KG1 (cell line): ENCODE measurements at regions not wholly inside any gene's neighbourhood (a gene's known extent, or its start where the extent isn't known, plus 50 kb on each side); places are given as distances from the start of the nearest gene placed in this dataset.

Experiments
- DNase-seq: peaks from one replicate; lab custom pipeline; 2025; lab: John Stamatoyannopoulos, UW

DNA sequence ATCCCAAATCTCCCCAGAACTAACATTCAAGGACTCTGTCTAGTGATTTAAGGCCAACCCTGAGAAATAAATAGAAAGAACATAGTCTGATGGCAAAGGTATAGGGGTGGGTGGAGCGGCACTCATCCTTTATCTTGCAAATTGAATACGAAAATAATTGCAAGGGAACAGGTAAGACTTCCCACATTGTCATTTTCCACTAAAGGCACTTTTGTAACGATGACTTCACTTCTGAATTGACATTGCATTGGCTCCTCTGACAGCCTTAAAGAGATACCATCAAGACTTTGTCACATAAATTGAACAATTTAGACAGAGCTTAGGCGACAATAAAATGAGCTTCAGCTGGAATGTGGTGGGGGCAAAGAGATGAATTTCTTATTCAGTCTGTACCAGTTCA lies 75.3 kb upstream of the PLCL2 start:
- DNase-seq = no peak

GRCh38 chr3:16809993-16810392 lies 74.8 kb upstream of the PLCL2 start:
- DNase-seq = no peak

DNA sequence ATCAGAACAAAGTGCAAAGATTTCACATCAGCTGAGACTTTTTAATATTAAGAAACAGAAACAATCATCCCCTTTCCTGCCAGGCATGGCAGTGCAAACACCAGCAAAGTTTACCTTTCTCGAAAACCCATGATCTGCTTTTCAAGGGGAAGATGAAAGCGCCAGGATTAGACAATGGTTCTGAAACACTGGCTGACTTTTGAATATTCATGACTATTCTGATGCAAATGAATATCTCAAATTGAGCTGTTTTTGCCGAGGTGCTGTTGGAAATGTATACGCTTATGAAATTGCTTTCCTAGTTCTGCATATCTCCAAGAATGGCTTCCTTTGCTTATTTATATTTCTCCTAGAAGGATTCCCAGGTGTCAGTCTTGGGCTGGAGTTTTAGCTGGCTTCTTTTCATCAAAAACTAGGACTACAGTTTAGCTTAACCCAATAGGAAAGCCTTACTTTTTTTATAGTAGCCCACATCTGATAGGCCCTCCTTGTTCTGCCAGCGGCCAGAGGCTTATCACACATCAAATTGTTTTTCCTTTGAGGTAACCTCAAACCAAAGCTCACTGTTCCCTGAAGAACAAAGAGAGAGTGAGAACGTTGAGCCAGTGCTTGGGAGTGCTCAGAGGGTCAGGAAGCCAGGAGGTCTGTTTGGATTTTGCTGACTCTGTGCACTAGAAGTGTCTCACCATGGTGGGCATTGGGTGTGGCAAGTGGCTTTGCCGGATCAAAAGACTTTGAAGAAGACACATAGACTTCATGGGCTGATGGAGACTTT lies 74.0 kb upstream of the PLCL2 start:
- no peak for DNase-seq

GRCh38 chr3:16811950-16812349 lies 72.8 kb upstream of the PLCL2 start:
- no peak for DNase-seq

- DNase-seq = no peak
Measured at GRCh38 chr3:16813336-16813735, 71.4 kb upstream of the PLCL2 start.

- no peak for DNase-seq
Measured at GRCh38 chr3:16816048-16816780, 68.5 kb upstream of the PLCL2 start.

GRCh38 chr3:16817197-16817596 lies 67.6 kb upstream of the PLCL2 start:
- no peak for DNase-seq

GRCh38 chr3:16818194-16818593 lies 66.6 kb upstream of the PLCL2 start:
- DNase-seq = no peak

DNA sequence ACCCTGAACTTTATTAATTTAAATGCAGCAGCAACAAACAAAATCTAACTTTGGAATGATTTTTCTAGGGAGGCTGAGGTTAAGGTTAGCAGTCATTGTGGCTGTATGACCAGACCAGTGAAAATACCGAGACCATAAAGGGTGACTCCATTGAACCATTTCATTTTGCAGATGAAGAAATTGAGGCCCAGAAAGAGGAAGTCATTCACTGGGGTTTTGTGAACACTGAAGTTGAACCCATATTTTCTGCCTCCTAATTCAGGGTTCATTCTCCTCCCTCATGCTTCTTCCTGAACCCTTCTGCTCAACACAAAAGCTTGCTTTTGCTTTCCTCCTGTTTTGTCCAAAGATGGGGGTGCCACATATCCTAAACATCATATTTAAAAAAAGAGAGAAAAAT lies 65.8 kb upstream of the PLCL2 start:
- DNase-seq = no peak

GRCh38 chr3:16820485-16820884 lies 64.3 kb upstream of the PLCL2 start:
- DNase-seq = no peak

- DNase-seq = no peak
Measured at GRCh38 chr3:16821053-16821452, 63.7 kb upstream of the PLCL2 start.

DNA sequence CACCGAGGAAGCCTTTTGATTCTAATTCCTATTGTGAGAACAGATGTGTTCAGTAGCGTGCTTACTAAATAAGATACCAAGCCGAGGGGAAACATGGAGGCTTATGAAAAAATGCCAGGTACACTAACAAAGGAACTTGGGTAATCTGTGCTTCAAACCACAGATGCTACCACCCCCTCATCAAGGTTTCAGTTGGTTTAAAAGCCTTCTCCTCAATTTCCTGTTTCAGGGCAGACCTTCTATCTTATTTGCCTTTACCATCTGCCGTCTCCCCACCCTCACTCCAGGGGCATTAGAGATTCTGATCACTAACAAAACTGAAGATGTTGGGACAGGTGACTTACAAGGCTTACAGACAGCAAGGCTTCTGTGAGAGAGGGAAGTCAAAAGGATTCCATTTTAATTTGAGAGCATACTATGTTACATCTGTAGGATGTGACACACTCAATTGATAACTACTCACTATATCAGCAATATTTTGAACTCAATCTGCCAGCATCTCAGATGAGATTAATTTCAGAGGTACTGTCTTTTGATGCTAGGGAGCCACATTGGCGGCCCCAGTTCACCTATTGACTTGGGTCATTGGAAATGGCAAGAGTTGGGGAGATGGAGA lies 60.6 kb upstream of the PLCL2 start:
- no peak for DNase-seq

DNA sequence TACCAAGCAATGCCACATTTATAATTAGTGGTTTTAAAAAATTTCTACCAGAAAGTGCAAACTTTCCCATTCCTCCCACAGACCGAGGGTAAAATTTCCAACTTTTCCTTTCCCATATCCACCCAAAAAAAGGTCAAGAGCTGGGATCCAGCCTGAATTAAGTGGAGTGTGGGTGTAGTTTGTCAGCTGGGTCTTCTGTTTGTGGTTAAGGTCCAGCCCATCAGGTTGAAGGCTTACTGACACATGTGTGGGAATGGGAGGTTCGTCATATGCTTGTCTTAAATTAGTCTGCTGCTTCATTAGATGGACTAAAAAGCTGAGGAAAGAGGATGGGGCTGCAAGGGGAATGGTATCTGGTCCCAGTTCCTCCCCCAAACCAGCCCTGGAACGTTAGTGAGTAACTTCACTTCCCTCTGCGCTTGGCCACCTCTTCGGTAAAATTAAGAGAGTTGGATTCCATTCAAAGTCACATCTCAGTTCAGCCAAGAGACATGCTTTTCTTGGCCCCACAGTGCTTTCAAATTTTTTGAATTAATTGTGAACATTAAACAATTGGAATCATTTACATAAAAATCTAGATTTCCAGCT lies 59.0 kb upstream of the PLCL2 start:
- DNase-seq = no peak

GRCh38 chr3:16828815-16829214 lies 55.9 kb upstream of the PLCL2 start:
- DNase-seq = no peak

DNA sequence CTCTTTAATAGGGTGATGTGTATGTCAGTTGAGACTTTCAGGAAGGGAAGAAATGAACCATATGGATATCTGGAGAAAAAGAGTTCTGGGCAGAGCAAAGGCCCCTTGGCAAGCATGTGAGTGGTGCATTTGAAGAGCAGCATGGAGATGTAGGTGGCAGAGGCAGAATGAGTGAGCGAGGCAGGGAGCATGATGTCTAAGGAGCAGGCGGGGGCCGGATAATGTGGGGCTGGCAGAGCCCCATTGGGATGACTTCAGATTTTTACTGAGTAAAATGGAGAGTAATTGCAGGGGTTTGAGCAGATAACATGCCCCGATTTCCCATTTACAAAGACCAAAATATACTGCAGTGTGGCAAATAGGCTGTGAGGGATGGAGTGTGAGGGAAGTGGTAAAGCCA lies 52.9 kb upstream of the PLCL2 start:
- no peak for DNase-seq

DNA sequence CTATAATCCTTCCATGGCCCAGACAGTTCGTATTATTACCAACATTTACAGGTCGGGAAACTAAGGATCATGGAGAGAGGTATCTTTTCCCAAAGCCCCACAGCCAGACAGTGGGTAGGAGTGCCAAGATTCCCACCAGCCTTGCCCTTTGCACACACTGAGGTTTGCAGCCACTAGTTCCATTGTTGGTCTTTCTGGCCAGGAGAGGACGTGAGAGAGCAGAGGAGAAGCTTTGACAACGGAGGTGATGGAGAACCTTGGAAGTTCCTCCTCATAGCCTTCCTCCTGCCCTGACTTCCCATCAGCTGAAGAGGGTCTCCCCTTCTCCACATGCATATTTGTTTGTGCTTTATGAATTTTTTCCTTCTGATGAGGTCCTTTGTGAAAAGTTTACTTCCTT lies 50.5 kb upstream of the PLCL2 start:
- DNase-seq = no peak

GRCh38 chr3:16834753-16835152 lies 50.0 kb upstream of the PLCL2 start:
- no peak for DNase-seq
